ENCODE measurements at regions not wholly inside any gene's neighbourhood (a gene's known extent, or its start where the extent isn't known, plus 50 kb on each side); places are given as distances from the start of the nearest gene placed in this dataset.

- no peak for TF ChIP-seq CTCF (IDR thresholded peaks at IDR 0.05)
- TF ChIP-seq POLR2A (IDR thresholded peaks at IDR 0.05), result no peak
Measured at GRCh38 chr14:49955024-49955423, 62.1 kb downstream of the ARF6 start.

Measured in esophagus squamous epithelium (tissue), 4 donors.